HG03280 (cell line): ENCODE measurements at regions not wholly inside any gene's neighbourhood (a gene's known extent, or its start where the extent isn't known, plus 50 kb on each side); places are given as distances from the start of the nearest gene placed in this dataset.

Experiments
- ATAC-seq: cut with Tn5 transposase; IDR thresholded peaks from one replicate; pipeline ENCODE4 v1.9.1; 2021; ENCODE audit warnings: mild to moderate bottlenecking, moderate library complexity; ENCODE audit not compliant: unreplicated experiment

GRCh38 chr7:17016402-17017010 is 134.7 kb upstream of the AGR3 start:
- ATAC-seq = no peak

GRCh38 chr7:17019106-17019505 is 137.3 kb upstream of the AGR3 start:
- no peak for ATAC-seq

- ATAC-seq = no peak
These were observed 138.5 kb upstream of the AGR3 start for GRCh38 chr7:17020250-17020649.

- no peak for ATAC-seq
These were observed 139.4 kb upstream of the AGR3 start for GRCh38 chr7:17021205-17021604.

GRCh38 chr7:17022920-17023319 is 141.1 kb upstream of the AGR3 start:
- ATAC-seq = no peak

- no peak for ATAC-seq
These were observed 144.5 kb upstream of the AGR3 start for GRCh38 chr7:17026269-17026668.

GRCh38 chr7:17027143-17027788 is 145.5 kb upstream of the AGR3 start:
- ATAC-seq = no peak

- no peak for ATAC-seq
These were observed 146.0 kb upstream of the AGR3 start for GRCh38 chr7:17027789-17028152.

- no peak for ATAC-seq
These were observed 147.4 kb upstream of the AGR3 start for GRCh38 chr7:17029150-17029549.

GRCh38 chr7:17030559-17030958 is 148.8 kb upstream of the AGR3 start:
- ATAC-seq = no peak

- ATAC-seq = no peak
These were observed 150.2 kb upstream of the AGR3 start for GRCh38 chr7:17031906-17032551.

- ATAC-seq = no peak
These were observed 151.5 kb upstream of the AGR3 start for GRCh38 chr7:17033245-17033644.

- no peak for ATAC-seq
These were observed 154.8 kb upstream of the AGR3 start for GRCh38 chr7:17036584-17036983.

GRCh38 chr7:17037356-17037755 is 155.6 kb upstream of the AGR3 start:
- no peak for ATAC-seq

- ATAC-seq = no peak
These were observed 156.5 kb upstream of the AGR3 start for GRCh38 chr7:17038160-17038782.

- no peak for ATAC-seq
These were observed 157.0 kb upstream of the AGR3 start for GRCh38 chr7:17038783-17039170.

- ATAC-seq = no peak
These were observed 157.6 kb upstream of the AGR3 start for GRCh38 chr7:17039372-17039771.

- ATAC-seq = no peak
These were observed 158.9 kb upstream of the AGR3 start for GRCh38 chr7:17040716-17041115.

GRCh38 chr7:17041324-17041723 is 159.5 kb upstream of the AGR3 start:
- no peak for ATAC-seq

- no peak for ATAC-seq
These were observed 160.4 kb upstream of the AGR3 start for GRCh38 chr7:17042211-17042610.

GRCh38 chr7:17043012-17043877 is 161.5 kb upstream of the AGR3 start:
- ATAC-seq = no peak
